NCI-H226 (cell line): ENCODE measurements at regions not wholly inside any gene's neighbourhood (a gene's known extent, or its start where the extent isn't known, plus 50 kb on each side); places are given as distances from the start of the nearest gene placed in this dataset.

Experiments
- DNase-seq: peaks from one replicate; pipeline ENCODE4 v3.0.0-alpha.2; 2015

DNA sequence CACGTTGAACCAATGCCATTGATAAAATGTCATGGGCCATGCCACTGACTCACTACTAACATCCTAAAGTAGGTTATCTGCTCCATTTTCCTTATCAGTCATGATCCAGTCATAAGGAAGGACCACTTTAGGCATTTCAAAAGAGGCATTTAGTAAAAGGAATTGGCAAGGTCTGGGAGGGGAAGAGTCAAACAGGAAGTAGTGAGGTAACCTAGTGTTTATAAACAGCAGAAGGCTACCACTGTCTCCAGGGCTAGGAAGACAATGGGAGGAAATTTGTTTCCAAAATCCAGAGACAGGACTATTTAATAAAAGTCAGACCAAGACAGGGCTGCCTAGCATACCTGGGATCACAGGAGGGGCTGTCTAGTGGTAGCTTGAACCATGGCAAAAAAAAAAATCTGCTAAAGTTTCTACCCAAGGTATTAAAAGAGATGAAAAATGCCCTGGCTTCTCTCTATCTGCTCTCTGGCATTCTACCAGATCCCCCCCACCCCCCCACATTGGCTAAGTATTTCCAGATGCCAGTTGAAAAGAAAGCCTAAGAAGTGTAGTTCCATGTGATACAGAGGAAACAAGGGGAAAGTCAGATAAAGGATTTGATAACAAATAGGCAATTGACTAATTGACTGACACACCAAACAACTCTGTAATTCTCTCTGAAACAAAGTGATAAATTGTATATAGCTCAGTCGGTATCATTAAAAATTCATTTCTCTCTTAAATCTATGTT, 50.4 kb upstream of the C11orf87 start:
- peak; percentile 62 for DNase-seq
